ENCODE measurements at regions not wholly inside any gene's neighbourhood (a gene's known extent, or its start where the extent isn't known, plus 50 kb on each side); places are given as distances from the start of the nearest gene placed in this dataset.
"Not testable (repeated sequence)": the region's sequence is repeated elsewhere in the genome, so short reads cannot be mapped to it uniquely, and the experiment has no call there.

DNA sequence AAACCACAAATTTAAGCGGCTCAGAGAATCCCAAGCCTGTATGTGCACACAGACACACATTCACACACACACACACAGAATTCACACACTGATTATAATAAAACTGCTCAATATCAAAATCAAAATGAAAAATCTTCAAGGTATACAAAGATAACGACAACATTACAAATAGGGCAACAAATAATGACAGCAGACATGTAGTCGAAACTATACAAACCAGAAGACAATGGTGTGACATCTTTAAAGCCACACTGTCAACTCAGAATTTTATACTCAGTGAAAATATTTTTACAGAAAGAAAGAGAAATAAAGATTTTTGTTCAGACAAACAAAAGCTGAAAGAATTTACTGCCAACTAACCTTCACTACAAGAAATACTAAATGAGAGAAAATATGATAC, 333.4 kb downstream of the INSIG2 start:
- Histone ChIP-seq H3K36me3 (no peaks in the 10 kb centered on the region), H3K4me1 (no peaks in the 10 kb centered on the region), H3K9me3 (no peaks in the 10 kb centered on the region), H3K27me3 (no peaks in the 10 kb centered on the region), H3K4me3 (ENCODE audit: low read depth, low read length) (no peak overlapping the region)
- no peak for DNase-seq
- TF ChIP-seq CTCF (IDR thresholded peaks at IDR 0.05; ENCODE audit: low read depth, low read length), result no peak

GRCh38 chr2:118417406-118418120, 329.3 kb downstream of the INSIG2 start:
- H3K4me3 ChIP-seq (ENCODE audit: low read depth, low read length), result no peak overlapping the region
- no peak for DNase-seq
- TF ChIP-seq CTCF (IDR thresholded peaks at IDR 0.05; ENCODE audit: low read depth, low read length), result no peak

DNA sequence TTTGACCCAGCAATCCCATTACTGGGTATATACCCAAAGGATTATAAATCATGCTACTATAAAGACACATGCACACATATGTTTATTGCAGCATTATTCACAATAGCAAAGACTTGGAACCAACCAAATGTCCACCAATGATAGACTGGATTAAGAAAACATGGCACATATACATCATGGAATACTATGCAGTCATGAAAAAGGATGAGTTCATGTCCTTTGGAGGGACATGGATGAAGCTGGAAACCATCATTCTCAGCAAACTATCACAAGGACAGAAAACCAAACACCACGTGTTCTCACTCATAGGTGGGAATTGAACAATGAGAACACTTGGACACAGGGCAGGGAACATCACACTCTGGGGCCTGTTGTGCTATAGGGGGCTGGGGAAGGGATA, 326.9 kb downstream of the INSIG2 start:
- not testable (repeated sequence) for H3K9me3 ChIP-seq; H3K27me3 ChIP-seq; H3K4me3 ChIP-seq (ENCODE audit: low read depth, low read length); H3K4me1 ChIP-seq; H3K36me3 ChIP-seq; DNase-seq

More at GRCh38 chr2:118417406-118418120, 329.3 kb downstream of the INSIG2 start:
- Histone ChIP-seq H3K9me3 (no peaks in the 10 kb centered on the region), H3K27me3 (no peaks in the 10 kb centered on the region), H3K36me3 (no peaks in the 10 kb centered on the region), H3K4me1 (no peaks in the 10 kb centered on the region)

DNA sequence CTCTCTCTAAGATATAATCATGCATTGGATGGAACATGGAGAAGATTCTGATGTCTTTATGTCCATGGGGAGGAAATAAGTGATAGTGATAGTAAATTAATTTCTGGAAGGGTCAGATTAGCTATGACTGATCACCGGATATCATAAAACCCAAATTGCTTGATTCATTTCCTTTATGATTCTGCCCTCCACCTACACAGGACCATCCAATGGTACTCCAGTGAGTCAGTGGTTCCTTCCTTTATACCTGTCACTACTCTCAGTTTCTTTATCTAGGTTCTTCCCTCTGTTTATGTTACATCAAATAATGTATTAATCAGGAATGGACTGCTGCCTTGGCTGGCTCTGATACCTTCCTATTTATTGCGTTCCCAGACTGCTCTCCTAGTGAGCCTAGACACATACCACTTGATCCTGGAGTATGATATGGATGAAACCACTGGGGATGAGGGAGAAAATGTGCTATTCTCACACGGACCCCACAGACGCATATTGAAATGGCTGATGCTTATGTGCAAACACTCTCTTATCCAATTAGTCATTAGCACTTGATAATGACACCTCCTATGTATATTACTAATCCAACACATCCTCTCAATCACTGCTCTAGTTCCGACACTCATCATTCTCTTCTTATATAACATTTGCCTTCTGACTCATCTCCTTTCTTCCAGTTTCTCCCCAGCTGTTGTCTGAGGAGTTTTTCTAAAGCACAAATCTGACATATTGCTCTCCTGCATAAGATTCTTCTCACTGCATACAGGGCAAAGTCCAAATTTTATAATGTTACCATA, 315.6 kb downstream of the INSIG2 start:
- TF ChIP-seq CTCF (IDR thresholded peaks at IDR 0.05; ENCODE audit: low read depth, low read length), result no peak
- Histone ChIP-seq H3K27me3 (no peaks in the 10 kb centered on the region), H3K4me3 (ENCODE audit: low read depth, low read length) (no peak overlapping the region), H3K9me3 (no peaks in the 10 kb centered on the region), H3K4me1 (no peaks in the 10 kb centered on the region), H3K36me3 (no peaks in the 10 kb centered on the region)
- DNase-seq, result no peak

DNA sequence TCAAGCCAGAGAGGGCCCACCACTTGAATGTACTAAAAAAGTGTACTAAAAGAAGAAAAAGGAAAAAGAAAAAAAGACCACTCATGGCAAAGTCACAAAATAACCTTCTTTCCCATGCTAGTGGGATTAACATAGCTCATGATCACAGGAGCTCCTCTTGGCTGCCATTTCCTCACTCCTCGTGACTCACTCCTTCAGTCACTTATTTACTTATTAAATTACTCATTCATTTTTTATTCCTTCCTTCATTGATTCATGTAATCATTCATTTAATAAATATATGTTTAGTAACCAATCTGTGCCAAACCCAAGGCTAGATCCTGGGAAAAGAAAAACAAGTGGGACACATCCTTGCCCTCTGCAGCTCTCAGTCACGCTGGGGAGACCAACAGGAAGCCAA, 300.5 kb downstream of the INSIG2 start:
- Histone ChIP-seq H3K4me3 (ENCODE audit: low read depth, low read length) (no peak overlapping the region), H3K36me3 (no peaks in the 10 kb centered on the region), H3K27me3 (no peaks in the 10 kb centered on the region), H3K9me3 (no peaks in the 10 kb centered on the region), H3K4me1 (no peaks in the 10 kb centered on the region)
- no peak for TF ChIP-seq CTCF (IDR thresholded peaks at IDR 0.05; ENCODE audit: low read depth, low read length)
- no peak for DNase-seq

DNA sequence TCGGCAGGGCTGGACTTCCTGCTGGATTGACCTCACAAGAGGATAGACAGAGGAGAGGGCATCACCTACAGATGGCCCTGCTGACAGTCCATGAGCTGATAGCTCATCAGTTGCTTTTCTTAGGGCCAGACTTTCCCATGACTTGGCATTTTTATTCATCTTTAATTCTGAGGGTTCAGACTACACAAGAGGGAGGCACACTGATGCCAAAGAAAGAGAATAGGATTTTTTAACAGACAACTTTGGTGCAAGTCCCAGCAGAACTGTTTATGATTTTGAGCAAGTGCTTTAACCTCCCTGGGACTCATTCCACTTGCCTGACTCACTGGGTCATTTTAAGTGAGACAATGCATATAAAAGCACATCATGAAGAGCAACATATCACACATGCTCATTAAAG, 299.2 kb downstream of the INSIG2 start:
- Histone ChIP-seq H3K4me1 (no peaks in the 10 kb centered on the region), H3K27me3 (no peaks in the 10 kb centered on the region), H3K4me3 (ENCODE audit: low read depth, low read length) (no peak overlapping the region), H3K36me3 (no peaks in the 10 kb centered on the region), H3K9me3 (no peaks in the 10 kb centered on the region)
- no peak for TF ChIP-seq CTCF (IDR thresholded peaks at IDR 0.05; ENCODE audit: low read depth, low read length)
- DNase-seq, result no peak

Data from BE2C (cell line).